Daoy (cell line): ENCODE measurements at regions not wholly inside any gene's neighbourhood (a gene's known extent, or its start where the extent isn't known, plus 50 kb on each side); places are given as distances from the start of the nearest gene placed in this dataset.
A peak's percentile ranks its signal among the peaks of the same experiment; 100 is the strongest.
"Not testable (repeated sequence)": the region's sequence is repeated elsewhere in the genome, so short reads cannot be mapped to it uniquely, and the experiment has no call there.

Experiments used
- DNase-seq: peaks from one replicate; pipeline ENCODE4 v3.0.0-alpha.2; 2015; ENCODE audit warnings: low read depth

- no peak for DNase-seq
These were observed 168.6 kb downstream of the IER5 start for GRCh38 chr1:181257117-181257516.

- DNase-seq, result no peak
These were observed 170.7 kb downstream of the IER5 start for GRCh38 chr1:181259026-181259745.

- DNase-seq, result no peak
These were observed 171.8 kb downstream of the IER5 start for GRCh38 chr1:181260271-181260670.

- no peak for DNase-seq
These were observed 172.5 kb downstream of the IER5 start for GRCh38 chr1:181260994-181261393.

GRCh38 chr1:181262069-181262468 lies 173.6 kb downstream of the IER5 start:
- DNase-seq, result no peak

- no peak for DNase-seq
These were observed 174.9 kb downstream of the IER5 start for GRCh38 chr1:181263444-181263843.

GRCh38 chr1:181264821-181265220 lies 176.3 kb downstream of the IER5 start:
- DNase-seq, result no peak

- DNase-seq, result no peak
These were observed 196.5 kb downstream of the IER5 start for GRCh38 chr1:181284978-181285377.

GRCh38 chr1:181295217-181295616 lies 188.1 kb upstream of the CACNA1E start:
- no peak for DNase-seq

GRCh38 chr1:181296180-181296579 lies 187.1 kb upstream of the CACNA1E start:
- DNase-seq, result no peak

- DNase-seq, result no peak
These were observed 175.2 kb upstream of the CACNA1E start for GRCh38 chr1:181308098-181308497.

GRCh38 chr1:181310560-181310959 lies 172.8 kb upstream of the CACNA1E start:
- peak; percentile 47 for DNase-seq

- no peak for DNase-seq
These were observed 170.4 kb upstream of the CACNA1E start for GRCh38 chr1:181312946-181313345.

GRCh38 chr1:181313466-181313865 lies 169.9 kb upstream of the CACNA1E start:
- DNase-seq, result no peak

GRCh38 chr1:181314010-181314409 lies 169.3 kb upstream of the CACNA1E start:
- peak; percentile 10 for DNase-seq

GRCh38 chr1:181314959-181315358 lies 168.4 kb upstream of the CACNA1E start:
- DNase-seq, result peak; percentile 9

GRCh38 chr1:181317261-181317930 lies 165.9 kb upstream of the CACNA1E start:
- DNase-seq, result no peak

- peak; percentile 27 for DNase-seq
These were observed 165.1 kb upstream of the CACNA1E start for GRCh38 chr1:181318022-181318857.

- peak; percentile 58 for DNase-seq
These were observed 164.5 kb upstream of the CACNA1E start for GRCh38 chr1:181318858-181319235.

- peak; percentile 14 for DNase-seq
These were observed 163.4 kb upstream of the CACNA1E start for GRCh38 chr1:181319907-181320306.

GRCh38 chr1:181324797-181325616 lies 158.3 kb upstream of the CACNA1E start:
- peak; percentile 62 for DNase-seq

GRCh38 chr1:181325765-181326164 lies 157.6 kb upstream of the CACNA1E start:
- not testable (repeated sequence) for DNase-seq
